GM21619 (cell line): ENCODE measurements at regions not wholly inside any gene's neighbourhood (a gene's known extent, or its start where the extent isn't known, plus 50 kb on each side); places are given as distances from the start of the nearest gene placed in this dataset.

ENCODE experiments used
- ATAC-seq: cut with Tn5 transposase; IDR thresholded peaks from one replicate; pipeline ENCODE4 v1.9.1; 2021; ENCODE audit not compliant: unreplicated experiment

GRCh38 chr5:85813146-85813545, 804.6 kb upstream of the COX7C start:
- no peak for ATAC-seq

- ATAC-seq, result no peak
Measured at GRCh38 chr5:85814596-85814995, 803.1 kb upstream of the COX7C start.

GRCh38 chr5:85823462-85824426, 794.0 kb upstream of the COX7C start:
- no peak for ATAC-seq

- no peak for ATAC-seq
Measured at GRCh38 chr5:85838781-85839180, 779.0 kb upstream of the COX7C start.

DNA sequence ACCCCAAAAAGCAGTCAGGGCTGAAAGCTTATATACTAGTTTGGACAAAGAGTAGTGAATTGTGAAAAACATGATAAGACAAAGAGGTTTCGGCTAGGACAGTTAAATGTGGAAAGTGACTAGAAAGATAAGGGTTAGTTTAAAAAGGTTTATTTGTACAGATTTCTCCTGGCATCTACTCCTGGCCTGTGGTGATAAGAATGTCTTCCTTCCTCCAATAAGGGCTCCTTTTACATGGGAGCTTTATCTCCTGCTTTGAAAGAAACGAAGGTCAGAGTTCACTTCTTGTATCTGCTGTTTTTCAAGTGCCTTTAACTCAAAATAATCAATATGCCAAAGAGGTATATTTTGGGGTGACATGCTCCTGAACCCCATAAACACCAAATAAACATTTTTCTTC, 776.1 kb upstream of the COX7C start:
- no peak for ATAC-seq

DNA sequence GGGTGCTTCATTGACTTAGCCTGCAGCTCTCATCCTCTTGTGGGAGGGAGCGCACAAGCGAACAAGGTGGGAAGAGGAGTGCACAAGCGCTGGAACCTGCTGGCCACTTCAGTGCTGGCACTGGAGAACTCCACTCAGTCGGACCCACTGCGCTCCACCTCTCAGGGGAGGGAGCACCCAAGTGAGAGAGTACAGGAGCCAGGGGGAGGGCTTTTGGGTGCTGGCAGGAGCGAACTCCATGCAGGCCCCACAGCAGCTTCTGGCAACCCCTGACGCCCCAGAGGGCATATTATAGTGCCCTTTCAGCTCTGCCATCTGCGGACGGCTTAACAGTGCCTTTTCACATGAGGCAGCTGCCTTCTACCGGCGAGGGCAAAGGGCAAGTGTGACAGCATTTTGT, 774.2 kb upstream of the COX7C start:
- ATAC-seq, result no peak

DNA sequence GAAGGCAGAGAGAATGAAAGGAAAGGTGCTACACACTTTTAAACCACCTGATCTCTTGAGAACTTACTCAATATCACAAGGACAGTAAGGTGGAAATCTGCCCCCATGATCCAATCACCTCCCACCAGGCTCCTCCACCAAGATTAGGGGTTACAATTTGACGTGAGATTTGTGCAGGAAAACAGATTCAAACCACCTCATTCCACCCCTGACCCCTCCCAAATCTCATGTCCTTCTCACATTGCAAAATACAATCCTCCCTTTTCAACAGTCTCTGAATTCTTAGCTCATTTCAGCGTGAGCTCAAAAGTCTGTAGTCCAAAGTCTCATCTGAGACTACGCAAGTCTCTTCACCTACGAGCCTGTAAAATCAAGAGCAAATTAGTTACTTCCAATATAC, 768.3 kb upstream of the COX7C start:
- ATAC-seq, result no peak

- no peak for ATAC-seq
Measured at GRCh38 chr5:85865296-85865695, 752.4 kb upstream of the COX7C start.

DNA sequence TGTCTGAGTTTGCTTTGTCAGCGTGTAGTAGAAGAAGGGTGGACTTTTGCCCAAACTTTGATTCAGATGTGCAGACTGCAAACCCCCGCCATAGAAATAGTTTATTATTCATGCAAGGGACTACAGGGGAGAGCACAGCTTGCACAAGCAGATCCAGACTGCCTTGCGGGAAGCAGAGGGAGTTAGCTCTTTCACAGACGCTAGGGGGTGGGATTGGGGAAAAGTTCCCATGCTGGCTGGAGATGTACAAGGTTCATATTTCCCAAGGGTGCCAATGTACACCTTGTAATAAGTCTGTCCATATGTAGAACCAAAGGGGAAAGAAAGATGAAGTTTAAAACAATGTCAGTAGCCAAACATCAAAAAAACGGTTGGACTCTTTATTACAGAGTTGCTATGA, 749.7 kb upstream of the COX7C start:
- ATAC-seq, result no peak

DNA sequence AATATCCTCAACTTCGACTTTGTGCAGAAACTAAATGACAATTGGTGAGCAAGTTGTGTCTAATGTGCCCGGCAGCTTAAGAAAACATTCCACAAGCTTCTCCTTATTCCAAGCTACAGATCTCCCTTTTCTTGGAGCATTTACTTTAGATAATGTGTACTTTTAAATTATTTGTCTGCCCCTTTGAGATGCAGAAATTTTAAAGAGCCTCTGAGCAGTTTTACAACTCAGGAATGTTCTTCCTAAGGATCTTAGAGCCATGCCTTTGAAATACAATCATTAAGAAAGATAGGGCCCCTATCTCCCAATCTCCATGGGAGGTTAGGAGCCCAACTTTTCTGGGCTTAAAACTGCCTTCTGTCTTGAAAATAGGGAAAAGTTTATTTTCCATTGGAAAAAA, 723.7 kb upstream of the COX7C start:
- ATAC-seq, result no peak

GRCh38 chr5:85896514-85896913, 721.2 kb upstream of the COX7C start:
- no peak for ATAC-seq

- no peak for ATAC-seq
Measured at GRCh38 chr5:85906460-85906859, 711.3 kb upstream of the COX7C start.

- no peak for ATAC-seq
Measured at GRCh38 chr5:85910335-85910734, 707.4 kb upstream of the COX7C start.

DNA sequence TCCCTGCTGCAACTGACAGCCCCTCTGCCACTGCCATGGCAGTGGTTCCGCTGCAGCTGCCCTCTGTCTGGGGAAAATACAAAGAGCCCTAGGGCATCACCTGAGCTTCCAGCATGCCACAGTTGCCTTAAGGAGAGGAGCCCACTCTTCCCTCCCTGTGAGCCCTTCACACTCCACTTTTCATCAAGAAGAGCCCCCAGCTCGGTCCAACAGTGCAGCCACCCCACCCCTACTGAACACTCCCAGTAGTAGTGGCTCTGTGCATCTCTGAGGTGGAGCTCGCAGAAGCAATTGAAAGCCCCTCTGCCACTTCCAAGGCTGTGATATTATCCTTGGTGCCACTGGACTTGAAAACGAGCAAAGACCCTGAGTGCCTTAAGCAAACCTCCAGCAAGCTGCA, 696.8 kb upstream of the COX7C start:
- ATAC-seq, result no peak

- no peak for ATAC-seq
Measured at GRCh38 chr5:85921590-85921989, 696.2 kb upstream of the COX7C start.

- no peak for ATAC-seq
Measured at GRCh38 chr5:85927632-85928031, 690.1 kb upstream of the COX7C start.

DNA sequence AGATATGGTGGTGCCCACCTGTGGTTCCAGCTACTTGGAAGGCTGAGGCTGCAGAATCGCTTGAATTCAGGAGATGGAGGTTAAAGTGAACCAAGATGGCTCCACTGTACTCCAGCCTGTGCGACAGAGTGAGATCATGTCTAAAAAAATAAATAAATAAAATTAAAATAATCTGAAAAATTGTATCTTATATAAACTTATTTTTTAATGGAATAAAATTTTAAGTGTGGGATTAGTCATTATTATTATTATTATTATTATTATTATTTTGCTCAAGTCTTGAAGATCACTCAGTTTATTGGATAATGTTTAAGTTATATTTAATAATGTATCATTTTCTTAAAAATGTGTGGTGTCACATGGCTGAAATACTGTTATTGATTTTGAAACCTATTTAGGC, 688.0 kb upstream of the COX7C start:
- ATAC-seq, result no peak

DNA sequence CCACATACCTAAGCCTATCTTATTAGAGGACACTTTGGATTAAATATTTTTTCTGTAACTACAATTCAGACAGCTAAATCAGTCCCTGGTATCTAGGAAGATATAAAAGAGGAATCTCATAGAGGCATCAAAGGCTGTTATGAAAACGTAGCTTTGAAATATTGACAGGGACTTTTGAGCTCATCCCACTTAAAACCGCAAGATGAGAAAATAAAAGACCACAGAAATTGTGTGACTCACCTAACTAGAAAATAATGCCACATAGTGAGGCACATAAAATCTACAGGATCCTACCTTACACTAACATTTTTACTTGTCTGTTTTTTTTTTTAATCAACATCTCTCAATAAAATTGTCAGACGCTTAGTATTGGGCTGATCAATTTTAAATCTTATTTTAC, 686.5 kb upstream of the COX7C start:
- ATAC-seq, result no peak

DNA sequence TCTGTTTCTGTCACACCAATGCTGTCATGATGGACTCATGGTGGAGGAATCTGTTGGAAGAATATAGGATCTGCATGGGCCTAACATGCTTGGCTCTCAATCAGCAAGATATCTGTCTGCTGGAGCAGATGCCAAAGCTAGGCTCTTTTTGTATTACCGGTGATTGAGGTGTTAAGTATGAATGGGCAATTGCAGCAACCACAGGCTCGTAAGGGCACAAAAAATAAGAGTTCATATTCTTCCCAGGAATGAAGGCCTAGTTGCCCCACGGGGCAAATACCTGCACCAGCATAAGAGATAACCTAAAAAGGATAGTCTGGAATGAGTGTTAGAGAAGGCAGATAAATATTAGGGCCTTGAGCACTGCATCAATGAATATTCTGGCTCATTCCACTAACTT, 679.5 kb upstream of the COX7C start:
- ATAC-seq, result no peak

GRCh38 chr5:85951707-85952210, 666.0 kb upstream of the COX7C start:
- no peak for ATAC-seq

DNA sequence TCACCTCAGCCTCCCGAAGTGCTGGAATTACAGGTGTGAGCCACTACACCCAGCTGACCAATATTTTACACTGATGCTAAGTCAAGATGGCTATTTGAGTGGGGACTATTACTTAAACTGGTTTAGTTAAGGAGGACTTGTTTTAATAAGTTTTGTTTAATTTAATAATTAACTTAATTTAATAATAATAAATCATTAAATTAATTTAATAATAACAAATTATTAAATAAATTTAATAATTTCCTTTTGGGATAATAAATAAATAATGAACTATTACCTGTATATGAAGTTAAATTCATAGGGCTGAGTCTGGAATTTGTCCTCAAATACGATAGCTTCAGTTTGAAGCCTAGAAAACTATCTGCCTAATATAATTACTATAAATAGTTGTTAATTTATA, 665.1 kb upstream of the COX7C start:
- ATAC-seq, result no peak

DNA sequence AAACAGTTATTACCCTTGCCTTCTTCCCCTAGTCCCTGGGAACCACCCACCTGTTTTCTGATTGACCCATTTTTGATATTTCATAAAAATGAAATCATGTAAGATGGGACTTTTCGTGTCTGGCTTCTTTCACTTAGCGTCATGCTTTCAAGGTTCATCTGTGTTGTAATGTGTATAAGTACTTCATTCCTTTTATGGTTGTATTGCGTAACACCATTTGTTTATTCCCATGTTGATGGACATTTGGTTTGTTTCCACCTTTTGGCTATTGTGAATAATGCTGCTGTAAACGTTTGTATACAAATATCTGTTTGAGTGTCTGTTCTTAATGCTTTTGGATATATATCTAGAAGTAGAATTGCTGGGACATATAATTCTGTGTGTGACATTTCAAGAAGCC, 650.1 kb upstream of the COX7C start:
- no peak for ATAC-seq

DNA sequence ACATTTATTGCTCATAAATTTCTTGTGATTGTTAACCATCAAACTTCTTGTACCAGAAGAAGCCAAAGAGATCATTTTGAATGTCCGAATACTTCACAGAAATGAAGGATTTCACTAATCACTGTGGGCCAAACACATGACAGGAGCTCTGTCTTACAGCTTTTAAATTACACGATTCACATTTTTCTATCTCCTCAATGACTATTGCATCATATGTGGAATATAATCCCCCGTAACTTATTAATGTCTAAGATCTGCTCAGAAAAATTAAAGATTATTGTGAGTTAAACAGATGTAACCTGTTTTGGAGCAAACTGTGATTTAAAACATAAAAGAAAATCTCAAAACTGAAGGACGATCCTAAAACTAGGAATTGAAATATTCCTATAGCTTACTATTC, 645.2 kb upstream of the COX7C start:
- ATAC-seq, result no peak
